ENCODE measurements at regions not wholly inside any gene's neighbourhood (a gene's known extent, or its start where the extent isn't known, plus 50 kb on each side); places are given as distances from the start of the nearest gene placed in this dataset.

DNA sequence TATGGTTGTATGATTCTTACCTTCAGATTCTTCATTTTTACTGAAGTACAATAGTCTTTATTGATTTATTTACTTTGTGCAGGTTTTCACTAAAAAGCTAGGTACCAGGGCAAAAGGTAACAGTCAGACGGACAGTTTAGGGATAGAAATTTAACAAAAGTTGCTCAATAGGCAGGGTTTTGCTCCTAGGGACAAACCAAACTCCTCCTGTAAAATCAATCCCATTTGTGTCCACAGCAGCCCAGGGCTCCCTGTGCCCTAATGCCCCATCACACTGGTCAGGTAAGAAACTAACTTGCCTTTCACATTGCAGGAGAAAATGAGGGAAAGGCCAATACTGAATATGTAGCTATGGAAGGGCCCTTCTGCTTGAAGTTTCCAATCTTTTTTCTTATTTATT, 410.9 kb downstream of the EPHA4 start:
- Mint-ChIP-seq H3K4me1 (ENCODE audit: unreplicated experiment) (peaks cover 9% of the 10 kb centered on the region), H3K27me3 (no peaks in the 10 kb centered on the region), H3K27ac (no peak overlapping the region), H3K36me3 (no peaks in the 10 kb centered on the region), H3K9me3 (no peaks in the 10 kb centered on the region), H3K4me3 (no peak overlapping the region)
- TF ChIP-seq, protein P1, sequence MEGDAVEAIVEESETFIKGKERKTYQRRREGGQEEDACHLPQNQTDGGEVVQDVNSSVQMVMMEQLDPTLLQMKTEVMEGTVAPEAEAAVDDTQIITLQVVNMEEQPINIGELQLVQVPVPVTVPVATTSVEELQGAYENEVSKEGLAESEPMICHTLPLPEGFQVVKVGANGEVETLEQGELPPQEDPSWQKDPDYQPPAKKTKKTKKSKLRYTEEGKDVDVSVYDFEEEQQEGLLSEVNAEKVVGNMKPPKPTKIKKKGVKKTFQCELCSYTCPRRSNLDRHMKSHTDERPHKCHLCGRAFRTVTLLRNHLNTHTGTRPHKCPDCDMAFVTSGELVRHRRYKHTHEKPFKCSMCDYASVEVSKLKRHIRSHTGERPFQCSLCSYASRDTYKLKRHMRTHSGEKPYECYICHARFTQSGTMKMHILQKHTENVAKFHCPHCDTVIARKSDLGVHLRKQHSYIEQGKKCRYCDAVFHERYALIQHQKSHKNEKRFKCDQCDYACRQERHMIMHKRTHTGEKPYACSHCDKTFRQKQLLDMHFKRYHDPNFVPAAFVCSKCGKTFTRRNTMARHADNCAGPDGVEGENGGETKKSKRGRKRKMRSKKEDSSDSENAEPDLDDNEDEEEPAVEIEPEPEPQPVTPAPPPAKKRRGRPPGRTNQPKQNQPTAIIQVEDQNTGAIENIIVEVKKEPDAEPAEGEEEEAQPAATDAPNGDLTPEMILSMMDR (conservative IDR thresholded peaks at IDR 0.05) = no peak
- no peak for DNase-seq (ENCODE audit: extremely low spot score, unreplicated experiment)

DNA sequence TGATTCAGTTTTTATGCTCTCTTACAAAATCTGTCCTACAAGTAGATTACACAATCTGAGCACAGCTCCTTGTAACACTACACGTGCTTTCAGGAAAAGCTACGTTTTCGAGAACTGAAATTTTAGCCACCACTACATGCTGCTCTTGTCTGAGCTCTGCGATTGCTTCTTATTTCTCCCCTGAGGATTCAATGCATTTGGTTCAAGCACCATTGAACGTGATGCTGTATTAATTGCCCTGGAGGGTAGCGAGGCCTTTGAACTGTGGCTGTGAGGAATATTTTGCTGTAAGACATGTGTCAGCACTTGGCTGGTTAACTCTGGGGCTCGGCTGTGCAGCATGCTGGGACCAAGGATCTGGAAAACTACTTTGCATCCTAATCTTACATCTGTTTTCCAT, 405.8 kb downstream of the EPHA4 start:
- TF ChIP-seq, protein P1 (conservative IDR thresholded peaks at IDR 0.05) = no peak
- Mint-ChIP-seq H3K27ac (no peak overlapping the region), H3K36me3 (no peaks in the 10 kb centered on the region), H3K4me3 (peak overlapping the region; percentile 60), H3K27me3 (no peaks in the 10 kb centered on the region), H3K9me3 (no peaks in the 10 kb centered on the region), H3K4me1 (ENCODE audit: unreplicated experiment) (peaks cover 25% of the 10 kb centered on the region)
- no peak for DNase-seq (ENCODE audit: extremely low spot score, unreplicated experiment)

DNA sequence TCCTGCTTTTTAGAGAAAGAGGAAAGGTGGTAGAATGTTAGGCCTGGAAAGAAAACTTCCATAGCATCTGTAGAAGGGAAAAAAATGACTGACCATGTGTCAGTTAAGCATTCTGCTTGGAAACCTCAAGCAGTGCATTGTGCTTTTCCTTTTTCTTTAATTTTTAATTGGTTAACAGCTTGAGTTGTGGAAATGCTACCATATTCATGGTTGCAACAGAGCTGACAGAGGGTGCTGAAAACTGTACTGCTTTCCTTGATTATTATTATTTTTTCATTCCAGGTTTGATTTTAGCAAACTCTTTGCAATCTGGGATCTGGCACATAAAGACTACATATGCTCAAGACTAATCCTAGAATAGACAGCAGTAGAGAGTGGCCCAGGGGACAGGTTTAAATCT, 404.5 kb downstream of the EPHA4 start:
- Mint-ChIP-seq H3K27me3 (no peaks in the 10 kb centered on the region), H3K36me3 (no peaks in the 10 kb centered on the region), H3K4me1 (ENCODE audit: unreplicated experiment) (peaks cover 25% of the 10 kb centered on the region)

DNA sequence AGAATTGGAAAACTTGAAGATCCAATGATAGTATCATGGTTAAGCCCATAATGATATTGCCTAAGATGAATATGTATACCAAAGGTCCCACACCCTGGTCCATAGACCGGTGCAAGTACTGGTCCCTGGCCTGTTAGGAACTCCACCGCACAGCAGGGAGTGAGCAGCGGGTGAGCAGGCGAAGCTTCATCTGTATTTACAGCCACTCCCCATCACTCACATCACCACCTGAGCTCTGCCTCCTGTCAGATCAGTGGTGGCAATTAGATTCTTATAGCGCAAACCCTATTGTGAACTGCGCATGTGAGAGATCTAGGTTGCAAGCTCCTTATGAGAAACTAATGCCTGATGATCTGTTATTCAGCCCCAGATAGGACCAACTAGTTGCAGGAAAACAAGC, 402.4 kb downstream of the EPHA4 start:
- peaks cover 25% of the 10 kb centered on the region for H3K4me1 Mint-ChIP-seq (ENCODE audit: unreplicated experiment)
- H3K36me3 Mint-ChIP-seq = no peaks in the 10 kb centered on the region
- no peaks in the 10 kb centered on the region for H3K27me3 Mint-ChIP-seq
- no peak overlapping the region for H3K4me3 Mint-ChIP-seq
- DNase-seq (ENCODE audit: extremely low spot score, unreplicated experiment) = no peak
- TF ChIP-seq, protein P1 (conservative IDR thresholded peaks at IDR 0.05) = no peak
- H3K9me3 Mint-ChIP-seq = no peaks in the 10 kb centered on the region
- no peak overlapping the region for H3K27ac Mint-ChIP-seq

More for the DNA sequence above, 404.5 kb downstream of the EPHA4 start:
- DNase-seq (ENCODE audit: extremely low spot score, unreplicated experiment) = no peak
- Mint-ChIP-seq H3K4me3 (no peak overlapping the region), H3K9me3 (no peaks in the 10 kb centered on the region), H3K27ac (no peak overlapping the region)
- TF ChIP-seq, protein P1 (conservative IDR thresholded peaks at IDR 0.05) = no peak

DNA sequence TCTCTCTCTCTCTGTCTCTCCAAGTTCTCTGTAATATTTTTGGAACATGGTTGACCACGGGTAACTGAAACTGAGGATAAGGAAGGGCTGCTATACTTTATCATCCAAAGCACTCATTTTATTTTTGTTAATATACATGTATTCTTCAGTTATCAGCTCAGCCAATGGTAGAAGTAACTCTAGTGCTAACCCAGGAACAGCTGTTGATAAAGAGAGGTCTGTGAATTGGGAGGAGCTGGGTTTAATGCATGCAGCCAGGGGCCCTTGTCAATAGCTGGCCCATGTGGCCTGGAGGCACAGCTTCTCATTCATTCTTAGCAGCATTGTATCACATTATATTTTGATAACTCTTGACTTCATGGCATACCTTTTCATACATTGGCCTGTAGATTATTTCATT, 401.6 kb downstream of the EPHA4 start:
- no peaks in the 10 kb centered on the region for H3K27me3 Mint-ChIP-seq
- TF ChIP-seq, protein P1 (conservative IDR thresholded peaks at IDR 0.05) = no peak
- peaks cover 23% of the 10 kb centered on the region for H3K4me1 Mint-ChIP-seq (ENCODE audit: unreplicated experiment)
- H3K36me3 Mint-ChIP-seq = no peaks in the 10 kb centered on the region
- no peaks in the 10 kb centered on the region for H3K9me3 Mint-ChIP-seq
- H3K27ac Mint-ChIP-seq = no peak overlapping the region
- no peak for DNase-seq (ENCODE audit: extremely low spot score, unreplicated experiment)
- no peak overlapping the region for H3K4me3 Mint-ChIP-seq

DNA sequence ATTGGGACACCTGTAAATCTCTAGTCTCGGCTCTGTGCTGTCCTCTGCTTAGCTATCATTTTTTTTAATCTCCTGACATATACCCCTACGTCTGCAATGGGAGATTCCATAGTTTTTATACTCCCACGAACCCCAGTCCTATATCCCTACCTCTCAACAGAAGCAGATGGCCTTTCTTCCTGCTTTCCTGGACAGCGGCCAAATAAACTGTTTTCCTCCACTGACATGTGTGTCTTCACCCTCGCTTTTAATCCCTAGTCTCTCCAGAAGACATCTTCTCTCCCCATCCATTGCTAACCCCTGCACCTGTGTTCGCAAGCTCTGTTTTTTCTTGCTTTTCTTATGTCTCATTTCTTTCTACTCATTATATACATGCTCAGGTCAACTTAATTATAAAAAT, 395.4 kb downstream of the EPHA4 start:
- no peaks in the 10 kb centered on the region for H3K4me1 Mint-ChIP-seq (ENCODE audit: unreplicated experiment)
- no peak overlapping the region for H3K27ac Mint-ChIP-seq
- H3K4me3 Mint-ChIP-seq = no peak overlapping the region

More for the DNA sequence above, 395.4 kb downstream of the EPHA4 start:
- peaks cover 10% of the 10 kb centered on the region for H3K9me3 Mint-ChIP-seq
- H3K27me3 Mint-ChIP-seq = no peaks in the 10 kb centered on the region
- peaks cover 3% of the 10 kb centered on the region for H3K36me3 Mint-ChIP-seq
- DNase-seq (ENCODE audit: extremely low spot score, unreplicated experiment) = no peak
- TF ChIP-seq, protein P1 (conservative IDR thresholded peaks at IDR 0.05) = no peak
